GM06990 (cell line): ENCODE measurements at regions not wholly inside any gene's neighbourhood (a gene's known extent, or its start where the extent isn't known, plus 50 kb on each side); places are given as distances from the start of the nearest gene placed in this dataset.

ENCODE experiments used
- DNase-seq: peaks from one replicate; pipeline ENCODE4 v3.0.0-alpha.2; 2011; ENCODE audit not compliant: insufficient read length; ENCODE audit errors: extremely low read depth
- H3K27me3 ChIP-seq: replicated peaks from 2 replicates; pipeline ENCODE4 v1.6.0; 2011; ENCODE audit warnings: low read length; ENCODE audit not compliant: control insufficient read depth, insufficient read depth
- H3K36me3 ChIP-seq: 2 replicates; pipeline ENCODE4 v1.5.1; 2011; ENCODE audit warnings: low read length; ENCODE audit not compliant: control insufficient read depth, insufficient read depth
- H3K4me3 ChIP-seq: replicated peaks from 2 replicates; pipeline ENCODE4 v1.5.1; 2011; ENCODE audit warnings: low read depth, mild to moderate bottlenecking, control low read depth, low read length
- CTCF ChIP-seq: IDR thresholded peaks from 2 replicates; pipeline ENCODE4 v1.5.1; 2011; ENCODE audit warnings: low read length, control low read depth, mild to moderate bottlenecking, inconsistent platforms; ENCODE audit not compliant: insufficient read depth, poor library complexity, severe bottlenecking

GRCh38 chr13:72258340-72258981 is 391.5 kb upstream of the DACH1 start:
- Histone ChIP-seq H3K4me3 (no peak overlapping the region), H3K27me3 (no peaks in the 10 kb centered on the region), H3K36me3 (no peaks in the 10 kb centered on the region)
- DNase-seq: no peak
- TF ChIP-seq CTCF: no peak

- Histone ChIP-seq H3K27me3 (no peaks in the 10 kb centered on the region), H3K36me3 (no peaks in the 10 kb centered on the region), H3K4me3 (no peak overlapping the region)
- peak; percentile 23 for TF ChIP-seq CTCF
- no peak for DNase-seq
Observed at GRCh38 chr13:72255908-72256307, 388.9 kb upstream of the DACH1 start.

- TF ChIP-seq CTCF: no peak
- Histone ChIP-seq H3K4me3 (no peak overlapping the region), H3K27me3 (no peaks in the 10 kb centered on the region), H3K36me3 (no peaks in the 10 kb centered on the region)
- no peak for DNase-seq
Observed at GRCh38 chr13:72253754-72254153, 386.8 kb upstream of the DACH1 start.

GRCh38 chr13:72246396-72246795 is 379.4 kb upstream of the DACH1 start:
- Histone ChIP-seq H3K27me3 (no peaks in the 10 kb centered on the region), H3K36me3 (no peaks in the 10 kb centered on the region), H3K4me3 (no peak overlapping the region)
- TF ChIP-seq CTCF: no peak
- no peak for DNase-seq

GRCh38 chr13:72244788-72245187 is 377.8 kb upstream of the DACH1 start:
- no peaks in the 10 kb centered on the region for H3K36me3 ChIP-seq
- no peak overlapping the region for H3K4me3 ChIP-seq
- no peaks in the 10 kb centered on the region for H3K27me3 ChIP-seq
- TF ChIP-seq CTCF: no peak
- DNase-seq: no peak

- TF ChIP-seq CTCF: no peak
- Histone ChIP-seq H3K36me3 (no peaks in the 10 kb centered on the region), H3K4me3 (no peak overlapping the region), H3K27me3 (no peaks in the 10 kb centered on the region)
- DNase-seq: no peak
Observed at GRCh38 chr13:72230131-72230530, 363.1 kb upstream of the DACH1 start.
